ENCODE measurements at regions not wholly inside any gene's neighbourhood (a gene's known extent, or its start where the extent isn't known, plus 50 kb on each side); places are given as distances from the start of the nearest gene placed in this dataset.

- no peak for DNase-seq
Observed at GRCh38 chr2:19579461-19579860, 221.0 kb upstream of the OSR1 start.

DNA sequence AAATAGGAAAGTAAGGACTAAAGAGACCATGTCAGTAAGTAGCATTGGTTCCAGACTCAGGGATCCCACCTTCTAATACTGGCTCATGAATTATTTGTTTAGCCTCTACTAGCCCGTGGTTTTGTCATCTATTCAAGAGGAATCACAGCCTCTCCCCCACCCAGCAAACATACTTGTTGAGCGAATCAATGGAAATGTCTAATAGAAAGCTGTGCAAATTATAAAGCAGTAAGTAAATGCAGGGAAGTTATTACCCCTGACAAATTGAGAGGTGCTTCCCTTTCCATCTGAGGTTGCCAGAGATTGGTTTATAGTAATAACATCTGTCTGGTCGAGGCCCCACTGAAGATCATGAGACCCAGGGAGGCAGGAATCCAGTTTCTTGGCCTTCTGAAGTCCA lies 219.3 kb upstream of the OSR1 start:
- no peak for DNase-seq

DNA sequence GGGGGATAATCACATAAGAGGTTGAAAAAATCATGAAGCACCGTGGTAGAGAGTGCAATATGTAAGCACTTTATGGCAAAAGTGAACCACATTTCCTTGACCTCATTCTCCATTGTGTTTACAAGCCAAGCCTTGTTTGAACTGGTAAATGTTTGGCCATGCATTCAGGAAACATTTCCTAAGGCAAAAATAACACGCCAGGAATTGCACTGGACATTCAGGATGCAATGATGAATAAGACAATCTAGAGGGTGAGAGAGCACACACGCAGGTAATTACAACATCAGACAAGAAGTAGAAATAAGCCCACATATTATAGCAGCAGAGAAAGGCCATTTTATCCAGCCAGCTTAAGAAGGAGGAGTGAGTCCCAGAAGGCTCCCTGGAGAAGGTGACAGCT lies 218.0 kb upstream of the OSR1 start:
- no peak for DNase-seq

- DNase-seq: no peak
Observed at GRCh38 chr2:19575641-19576040, 217.2 kb upstream of the OSR1 start.

DNA sequence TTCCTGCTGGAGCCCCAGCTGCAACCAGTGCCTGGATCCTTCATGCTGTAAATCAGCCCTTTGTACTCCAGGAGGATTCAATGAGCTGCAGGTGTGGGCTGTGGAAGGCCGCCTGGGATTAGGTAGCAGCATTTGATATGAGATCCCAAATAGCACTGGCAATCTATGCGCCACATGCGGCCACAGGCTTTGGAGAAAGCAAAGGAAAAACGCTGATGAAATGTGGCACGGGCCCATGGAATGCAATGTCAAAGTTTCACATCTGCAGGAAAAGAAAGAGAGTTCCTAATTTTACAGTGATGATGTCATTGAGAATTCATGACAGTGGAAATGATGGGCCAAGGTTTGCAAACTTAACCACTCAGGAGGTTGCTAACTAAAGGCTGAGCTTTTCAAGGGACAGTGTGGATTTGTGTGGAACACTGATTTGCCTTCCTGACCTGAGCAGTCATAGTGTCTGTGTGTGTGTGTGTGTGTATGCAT lies 216.4 kb upstream of the OSR1 start:
- DNase-seq: no peak

GRCh38 chr2:19573784-19574183 lies 215.4 kb upstream of the OSR1 start:
- no peak for DNase-seq

- DNase-seq: no peak
Observed at GRCh38 chr2:19571773-19572172, 213.3 kb upstream of the OSR1 start.

DNA sequence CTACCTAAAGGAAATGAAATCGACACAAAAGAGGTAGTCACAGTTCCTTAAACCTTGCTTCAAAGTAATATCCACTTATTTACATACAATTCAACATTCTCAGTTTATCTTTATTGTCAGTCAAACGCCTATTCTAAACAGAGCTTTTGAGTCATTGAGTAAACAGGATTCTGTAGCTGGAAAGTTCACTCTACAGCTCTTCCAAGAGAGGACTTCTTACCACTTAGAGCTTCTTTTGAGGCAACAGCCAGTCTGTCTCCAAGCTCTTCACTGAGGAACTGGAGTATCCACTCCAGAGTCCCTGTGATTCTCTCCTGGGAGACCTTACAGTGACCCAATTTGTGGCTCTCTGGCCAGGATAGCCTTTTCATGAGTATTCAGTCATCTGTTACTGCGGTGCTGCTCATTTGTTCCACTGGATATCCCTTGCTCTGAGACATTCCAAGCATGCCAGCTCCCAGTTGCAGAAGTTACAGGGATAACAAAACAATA lies 210.9 kb upstream of the OSR1 start:
- DNase-seq: no peak

DNA sequence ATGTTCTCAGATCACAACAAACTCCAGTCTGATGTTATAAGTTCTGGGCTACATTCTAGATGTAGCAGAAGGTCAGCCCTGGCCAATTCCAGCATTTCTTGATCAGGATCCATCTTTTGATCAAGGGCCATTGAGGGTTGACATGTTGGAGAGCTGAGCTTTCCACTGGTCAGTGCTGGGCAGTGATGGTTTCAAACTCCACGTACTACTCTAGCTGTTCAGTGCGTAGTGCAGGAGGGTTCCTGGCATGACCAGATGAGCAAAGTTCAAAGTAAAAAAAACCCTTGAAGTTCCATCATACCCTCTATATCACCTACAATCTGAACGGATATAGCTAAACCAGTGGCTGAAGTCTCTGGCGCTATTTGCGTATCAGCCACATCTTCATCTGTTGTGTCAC lies 210.4 kb upstream of the OSR1 start:
- DNase-seq: no peak

DNA sequence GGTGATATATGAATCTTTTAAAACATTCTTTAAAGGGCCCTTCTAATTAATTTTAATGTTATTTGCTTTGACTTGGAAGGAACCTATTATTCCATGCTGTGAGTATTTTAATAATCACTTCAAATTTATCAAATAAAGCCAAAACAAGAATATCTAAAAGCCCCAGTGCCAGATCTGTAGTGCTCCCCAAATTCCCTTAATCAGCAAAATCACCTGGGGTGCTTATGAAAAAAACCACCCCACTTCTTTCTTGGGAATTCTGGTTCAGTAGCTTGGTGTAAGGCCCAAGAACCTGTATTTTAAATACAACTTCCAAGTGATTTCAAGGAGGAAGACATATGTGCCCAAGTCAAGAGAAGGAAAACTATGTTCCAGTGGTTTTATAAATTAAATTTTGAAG lies 202.4 kb upstream of the OSR1 start:
- DNase-seq: no peak

- DNase-seq: no peak
Observed at GRCh38 chr2:19559596-19560240, 201.3 kb upstream of the OSR1 start.

GRCh38 chr2:19556648-19557047 lies 198.2 kb upstream of the OSR1 start:
- no peak for DNase-seq

DNA sequence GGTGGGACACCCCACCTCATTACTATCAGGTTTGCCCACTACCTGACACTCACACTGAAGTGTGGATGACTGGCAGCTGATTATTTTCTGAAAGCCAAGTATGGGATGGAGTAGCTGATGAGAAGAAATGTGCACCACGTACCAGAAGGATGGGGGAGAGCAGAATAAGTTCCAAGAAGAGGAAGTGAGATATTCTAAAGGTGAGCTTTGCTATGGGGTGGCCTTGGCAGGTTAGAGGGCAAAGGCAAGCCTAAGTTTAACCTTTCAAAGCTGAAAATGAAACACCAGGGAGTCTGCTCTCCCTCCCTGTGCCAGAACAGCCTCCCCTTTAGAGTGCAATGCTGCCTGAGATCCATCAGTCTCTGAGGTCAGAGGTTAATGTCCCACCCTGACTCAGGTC lies 196.1 kb upstream of the OSR1 start:
- no peak for DNase-seq

- DNase-seq: no peak
Observed at GRCh38 chr2:19552270-19552669, 193.8 kb upstream of the OSR1 start.

DNA sequence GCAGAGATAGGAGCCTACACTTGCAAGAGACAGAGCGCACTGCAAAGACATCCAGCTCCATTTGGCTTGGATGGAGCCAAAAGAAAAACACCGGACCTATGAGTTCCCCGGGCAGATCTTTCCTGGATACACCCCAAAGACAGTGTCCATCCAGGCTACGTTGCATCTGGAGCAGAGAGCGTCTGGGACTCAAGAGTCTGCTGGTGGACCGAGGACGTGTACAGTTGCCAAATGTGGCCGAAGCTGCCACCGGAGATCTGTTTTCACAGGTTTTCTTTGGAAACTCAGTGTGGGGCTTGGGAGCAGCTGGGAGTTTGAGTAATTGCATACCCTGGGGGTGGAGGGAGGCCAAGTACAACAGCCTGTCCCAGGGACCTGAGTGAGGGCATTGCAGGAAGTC lies 192.3 kb upstream of the OSR1 start:
- DNase-seq: no peak

GRCh38 chr2:19549821-19550220 lies 191.4 kb upstream of the OSR1 start:
- DNase-seq: no peak

- DNase-seq: no peak
Observed at GRCh38 chr2:19548116-19548515, 189.7 kb upstream of the OSR1 start.

DNA sequence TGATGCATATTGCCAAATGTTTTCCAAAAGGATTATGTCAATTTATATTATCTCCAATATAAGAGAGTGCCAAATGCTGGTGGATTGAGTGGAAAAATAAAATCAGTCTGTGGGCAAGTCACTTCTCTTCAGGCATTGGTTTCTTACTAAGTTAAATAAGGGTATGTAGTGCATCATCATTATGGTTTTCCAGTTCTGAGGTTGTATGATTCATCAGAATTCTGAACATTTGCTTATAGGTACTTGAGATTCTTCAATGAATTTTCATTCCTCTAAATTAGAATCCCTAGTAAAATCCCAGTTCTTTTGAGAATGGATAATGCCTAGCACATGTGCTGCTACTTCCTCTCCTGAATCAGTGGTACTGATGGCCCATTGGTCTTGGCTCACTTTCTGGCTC lies 188.9 kb upstream of the OSR1 start:
- DNase-seq: no peak

GRCh38 chr2:19545507-19545906 lies 187.1 kb upstream of the OSR1 start:
- no peak for DNase-seq

DNA sequence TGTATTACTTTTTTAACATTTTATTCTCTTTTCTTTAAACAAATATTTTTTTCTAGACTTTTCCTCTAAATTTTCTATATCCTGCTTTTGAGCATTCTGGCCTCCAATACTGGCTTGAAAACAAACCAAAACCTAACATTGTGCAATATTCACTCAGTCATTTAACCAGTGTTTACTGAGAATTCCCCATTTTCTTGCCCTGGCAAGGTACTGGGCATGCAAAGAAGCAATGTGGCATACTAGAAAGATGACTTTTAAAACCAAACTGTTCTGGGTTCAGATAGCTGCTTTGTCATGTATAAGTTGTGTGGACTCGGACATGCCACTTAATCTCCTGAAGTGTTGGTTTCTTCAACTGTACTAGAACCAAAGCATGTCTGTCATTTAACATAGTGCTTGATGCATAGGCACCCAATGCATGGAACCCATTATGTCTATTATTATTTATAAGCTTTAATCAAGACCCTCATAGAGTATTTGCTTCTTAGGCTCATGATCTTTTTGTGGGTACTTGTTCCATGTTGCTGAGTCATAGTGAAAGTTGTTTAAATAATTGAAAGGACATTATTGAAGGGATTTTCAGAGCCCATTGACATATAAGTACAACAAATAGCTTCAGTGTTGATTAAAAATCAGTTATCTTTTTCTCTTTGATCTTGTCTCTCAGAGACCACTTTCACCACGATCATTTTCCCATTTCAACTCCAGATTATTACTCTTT lies 185.4 kb upstream of the OSR1 start:
- DNase-seq: no peak

DNA sequence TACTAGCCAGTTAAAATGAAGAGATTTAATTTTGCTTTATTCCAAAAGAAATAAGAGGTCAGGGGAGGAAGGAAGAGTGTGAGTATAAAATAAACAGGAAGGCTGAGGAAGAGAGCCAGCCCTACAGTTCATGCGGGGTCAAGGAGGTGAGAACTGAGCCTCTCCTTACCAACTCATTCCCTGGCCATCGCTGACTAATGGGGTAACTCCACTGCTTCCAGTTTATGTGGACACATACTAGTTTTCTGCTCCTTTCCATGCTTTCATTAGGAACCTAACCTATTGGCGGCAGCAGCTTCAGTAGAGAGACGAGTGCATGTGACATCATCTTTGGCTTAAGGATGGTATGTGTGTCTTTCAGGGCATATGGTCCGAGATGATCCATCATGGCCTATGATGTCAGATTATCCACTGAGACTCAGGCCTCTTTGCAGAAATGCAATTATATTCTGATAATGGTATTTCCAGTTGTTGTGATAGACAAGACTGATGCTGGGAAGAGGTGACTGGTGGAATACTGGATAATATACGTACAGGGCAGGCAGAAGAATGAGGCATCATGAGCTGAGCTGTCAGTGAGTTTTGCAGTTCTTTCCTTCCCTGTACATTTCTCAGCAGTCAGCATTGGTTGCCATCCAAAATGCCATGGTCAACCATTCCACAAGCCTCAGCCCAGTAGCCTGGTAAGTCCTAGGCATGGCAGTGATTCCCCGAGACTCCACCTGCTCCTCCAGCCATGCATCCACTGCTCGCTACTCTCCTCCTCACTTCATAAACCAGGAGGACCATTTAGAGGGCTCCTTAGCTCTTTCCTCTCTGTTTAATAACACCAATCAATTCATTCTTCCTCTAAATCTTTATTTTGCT lies 184.6 kb upstream of the OSR1 start:
- no peak for DNase-seq

DNA sequence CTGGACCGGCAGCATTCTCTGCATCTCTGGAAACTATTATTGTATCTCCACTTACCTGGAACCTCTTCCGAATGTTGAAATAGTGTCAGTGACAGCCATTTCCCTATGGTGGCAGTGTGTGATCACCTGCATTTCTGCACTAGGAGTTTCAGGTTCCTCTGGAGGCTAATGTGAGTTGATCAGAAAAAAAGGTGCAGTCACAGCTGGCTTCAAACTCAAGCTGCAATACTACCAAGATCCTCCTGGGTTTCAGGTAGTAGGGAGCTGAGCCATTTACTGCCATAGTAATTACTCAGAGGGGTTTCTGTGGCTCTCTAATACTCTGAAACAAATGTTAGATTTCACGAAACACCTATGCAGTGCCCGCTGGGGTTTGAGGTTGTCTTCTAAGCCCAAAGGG lies 183.5 kb upstream of the OSR1 start:
- DNase-seq: no peak

GRCh38 chr2:19540739-19541525 lies 182.5 kb upstream of the OSR1 start:
- no peak for DNase-seq
